ENCODE measurements at regions not wholly inside any gene's neighbourhood (a gene's known extent, or its start where the extent isn't known, plus 50 kb on each side); places are given as distances from the start of the nearest gene placed in this dataset.

GRCh38 chr6:121771937-121772720, 336.7 kb downstream of the GJA1 start:
- TF ChIP-seq POLR2A (IDR thresholded peaks at IDR 0.05; ENCODE audit: low read depth, low read length) (no peak), POLR2AphosphoS5 (IDR thresholded peaks at IDR 0.05; ENCODE audit: low read depth, low read length) (no peak)
